HepG2 (cell line): ENCODE measurements at regions not wholly inside any gene's neighbourhood (a gene's known extent, or its start where the extent isn't known, plus 50 kb on each side); places are given as distances from the start of the nearest gene placed in this dataset.

Experiments used
- ATAC-seq: fragments of 200-7000 bp; cut with Tn5 transposase; 3 replicates; pipeline ENCODE4 v1.9.1; 2020; ENCODE audit warnings: mild to moderate bottlenecking, moderate library complexity
- BruUV-seq: library from RNA; stranded (reverse); fragments of 400-500 nt; replicated peaks from 2 replicates; lab custom pipeline; 2021; lab: Mats Ljungman, UMichigan
- CTCF ChIA-PET: fragments of 300-600 bp; formaldehyde crosslinking; extraction: SDS; loops from one replicate; lab custom pipeline; 2021; ENCODE audit warnings: low total read pairs, inconsistent platforms, low intra/inter-chr PET ratio; lab: Yijun Ruan, JAX
- POLR2A ChIA-PET: fragments of 350-600 bp; sonication (Branson Sonifier 250); formaldehyde crosslinking; loops from one replicate; lab custom pipeline; 2020; ENCODE audit warnings: antibody characterized with exemption, inconsistent platforms; lab: Yijun Ruan, JAX
- DNase-seq: peaks from one replicate; pipeline ENCODE4 v3.0.0-alpha.2; 2015; ENCODE audit warnings: low spot score
- FAIRE-seq: peaks from 3 replicates; lab custom pipeline; 2011; peaks lifted over from hg19 to GRCh38; lab: Jason Lieb, UNC
- H2AFZ ChIP-seq: one replicate; pipeline ENCODE4 v1.6.1; 2011; ENCODE audit warnings: low read length, inconsistent platforms
- H3K27ac ChIP-seq: fragments of 300-600 bp; 3 replicates; pipeline ENCODE4 v1.8.0; 2011; ENCODE audit warnings: mixed run types, mild to moderate bottlenecking, mixed read lengths, low read length, inconsistent platforms; ENCODE audit not compliant: insufficient read depth; ENCODE audit errors: extremely low read length
- H3K27me3 ChIP-seq, 2 experiments: fragments of 200-600 bp in 1 of 2; 2 replicates in 1 of 2; 3 replicates in 1 of 2; pipeline versions ENCODE4 v1.6.0 to v1.8.0; 2011; ENCODE audit warnings: low read length in 2 of 2, mild to moderate bottlenecking in 2 of 2, moderate library complexity in 2 of 2, inconsistent platforms in 1 of 2; ENCODE audit not compliant: insufficient read depth in 2 of 2, control insufficient read depth in 1 of 2
- H3K36me3 ChIP-seq, 2 experiments: fragments of 200-600 bp in 1 of 2; replicated peaks in 1 of 2; 2 replicates in 1 of 2; 3 replicates in 1 of 2; pipeline versions ENCODE4 v1.5.1 to v1.8.0; 2011; ENCODE audit warnings: low read length in 2 of 2, inconsistent platforms in 1 of 2; ENCODE audit not compliant: insufficient read depth in 2 of 2, control insufficient read depth in 1 of 2
- H3K4me1 ChIP-seq: 2 replicates; pipeline ENCODE4 v1.5.1; 2012; ENCODE audit warnings: low read length, inconsistent platforms; ENCODE audit not compliant: insufficient read depth
- H3K4me2 ChIP-seq: 2 replicates; pipeline ENCODE4 v1.6.0; 2011; ENCODE audit warnings: low read depth, low read length, inconsistent platforms
- H3K4me3 ChIP-seq, 3 experiments: fragments of 200-600 bp in 1 of 3; sonication (generic), shearing (Covaris generic) in 1 of 3; replicated peaks in 1 of 3; 2 replicates each; pipeline ENCODE4 v1.5.1; 2011 to 2016; ENCODE audit warnings: low read length in 3 of 3, inconsistent platforms in 2 of 3, low read depth in 2 of 3, mild to moderate bottlenecking in 2 of 3, control low read depth in 1 of 3, mixed read lengths in 1 of 3; ENCODE audit not compliant: insufficient read depth in 1 of 3
- H3K79me2 ChIP-seq: one replicate; pipeline ENCODE4 v1.6.1; 2011; ENCODE audit warnings: low read length, inconsistent platforms; ENCODE audit not compliant: insufficient read depth
- H3K9ac ChIP-seq: 2 replicates; pipeline ENCODE4 v1.6.0; 2011; ENCODE audit warnings: mild to moderate bottlenecking, low read depth, low read length, inconsistent platforms; ENCODE audit not compliant: insufficient read depth
- H3K9me3 ChIP-seq: 2 replicates; pipeline ENCODE4 v1.5.1; 2012; ENCODE audit warnings: mild to moderate bottlenecking, low read length
- H4K20me1 ChIP-seq: 2 replicates; pipeline ENCODE4 v1.6.0; 2011; ENCODE audit warnings: inconsistent platforms, mild to moderate bottlenecking, low read length, moderate library complexity; ENCODE audit not compliant: insufficient read depth
- HNRNPK ChIP-seq: fragments of 200-400 bp; formaldehyde crosslinking; IDR thresholded peaks from 2 replicates; pipeline ENCODE4 v1.6.1; 2018; ENCODE audit warnings: low read length, low read depth, moderate library complexity, mild to moderate bottlenecking; ENCODE audit not compliant: poor library complexity, severe bottlenecking
- IKZF5 ChIP-seq: IDR thresholded peaks from 2 replicates; pipeline ENCODE4 v1.6.1; 2018; ENCODE audit warnings: missing genetic modification reagents, mild to moderate bottlenecking, missing compliant biosample characterization
- SIX1 ChIP-seq: sonication (generic); formaldehyde crosslinking; IDR thresholded peaks from 2 replicates; pipeline ENCODE4 v1.4.0; 2020; ENCODE audit warnings: missing genetic modification reagents, borderline replicate concordance
- ZNF567 ChIP-seq: sonication (generic); formaldehyde crosslinking; IDR thresholded peaks from 2 replicates; pipeline ENCODE4 v1.8.1; 2023; ENCODE audit warnings: mild to moderate bottlenecking, missing genetic modification reagents, borderline replicate concordance
- ZNF678 ChIP-seq: sonication (generic); formaldehyde crosslinking; IDR thresholded peaks from 2 replicates; pipeline ENCODE4 v1.4.0; 2020; ENCODE audit warnings: mild to moderate bottlenecking, missing genetic modification reagents
- ZNF704 ChIP-seq: sonication (generic); formaldehyde crosslinking; IDR thresholded peaks from 2 replicates; pipeline ENCODE4 v1.8.1; 2023; ENCODE audit warnings: mild to moderate bottlenecking, inconsistent platforms, moderate library complexity, missing genetic modification reagents, borderline replicate concordance
- WGBS: methylation state at CpG from one replicate; pipeline ENCODE4 v1.1.6; 2017; ENCODE audit warnings: low lambda C conversion rate; 5-methylcytosine and 5-hydroxymethylcytosine counted together
- in situ Hi-C: cut with HindIII; loops from 2 replicates; pipeline ENCODE4 v1.10.0; 2017; ENCODE audit warnings: low pct_unique_long_range_greater_than_20kb; ENCODE audit not compliant: extremely low pct_ligation_motif_present
- intact Hi-C: fragments of 100-400 bp; cut with micrococcal nuclease; formaldehyde crosslinking; loops from one replicate; pipeline ENCODE4 v1.10.0; 2022; ENCODE audit not compliant: unreplicated experiment
- TF ChIP-seq, protein P1 (sequence below): sonication (generic); formaldehyde crosslinking; IDR thresholded peaks from 2 replicates; pipeline ENCODE4 v1.5.0; 2020; ENCODE audit warnings: mild to moderate bottlenecking, missing genetic modification reagents

DNA sequence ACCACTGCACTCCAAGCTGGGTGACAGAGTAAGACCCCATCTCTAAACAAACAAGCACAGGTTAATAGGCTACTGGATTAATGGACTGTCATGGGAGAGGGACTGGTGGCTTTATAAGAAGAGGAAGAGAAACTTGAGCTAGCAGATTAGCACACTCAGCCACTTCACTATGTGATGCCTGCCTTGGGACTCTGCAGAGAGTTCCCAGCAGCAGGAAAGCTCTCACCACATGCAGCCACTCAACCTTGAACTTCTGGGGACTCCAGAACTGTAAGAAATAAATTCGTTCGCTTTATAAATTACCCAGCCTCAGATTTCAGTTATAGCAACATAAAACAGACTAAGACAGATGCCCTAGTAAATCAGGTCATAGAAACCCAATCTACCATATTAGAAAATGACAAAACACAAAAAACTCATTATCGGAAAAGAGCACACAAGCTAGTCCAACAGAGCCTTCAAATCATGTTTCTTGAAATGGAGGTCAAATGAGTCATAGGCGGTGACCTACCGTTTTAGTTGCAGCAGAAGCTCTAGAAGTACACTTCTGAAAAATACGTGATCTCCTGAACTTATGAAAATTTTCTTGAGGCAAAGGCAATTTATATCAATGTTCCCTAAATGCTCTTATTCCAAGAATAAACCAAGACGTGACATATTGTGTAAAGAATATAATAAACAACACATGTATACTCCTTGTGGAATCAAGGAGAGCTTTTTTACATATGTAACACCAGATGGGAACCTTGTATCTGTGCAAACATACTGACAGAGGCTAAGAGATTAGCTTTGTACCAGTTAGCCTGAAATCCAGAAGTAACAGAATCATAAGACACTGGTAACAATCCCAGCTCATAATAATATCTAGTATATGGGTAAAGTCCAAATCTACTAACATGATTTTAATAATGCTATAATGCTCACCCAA, 340.9 kb upstream of the SGCG start:
- 25% methylated on average over 7 of the region's 7 CpGs for WGBS
- in situ Hi-C loops = no loop called here
- Histone ChIP-seq H3K4me1 (no peaks in the 10 kb centered on the region), H3K27ac (no peak overlapping the region), H2AFZ (no peak overlapping the region), H3K36me3 (no peaks in the 10 kb centered on the region), H3K9me3 (no peaks in the 10 kb centered on the region), H3K79me2 (no peaks in the 10 kb centered on the region), H3K9ac (no peak overlapping the region), H3K27me3 (no peaks in the 10 kb centered on the region; a peak in 1 of 5 replicates), H3K4me3 (no peak overlapping the region), H3K4me2 (no peak overlapping the region), H4K20me1 (no peaks in the 10 kb centered on the region)
- BruUV-seq = no TSS peak
- ATAC-seq = no peak
- no peak for FAIRE-seq
- POLR2A ChIA-PET = interaction anchor here (1.5 kb wide), 1 partner anchor 9 kb away, joined by 6 read pairs; no protein-coding TSS in a partner anchor
- no peak for DNase-seq
- no peak for TF ChIP-seq ZNF678 (CRISPR knock-in tag)
- TF ChIP-seq, protein P1, sequence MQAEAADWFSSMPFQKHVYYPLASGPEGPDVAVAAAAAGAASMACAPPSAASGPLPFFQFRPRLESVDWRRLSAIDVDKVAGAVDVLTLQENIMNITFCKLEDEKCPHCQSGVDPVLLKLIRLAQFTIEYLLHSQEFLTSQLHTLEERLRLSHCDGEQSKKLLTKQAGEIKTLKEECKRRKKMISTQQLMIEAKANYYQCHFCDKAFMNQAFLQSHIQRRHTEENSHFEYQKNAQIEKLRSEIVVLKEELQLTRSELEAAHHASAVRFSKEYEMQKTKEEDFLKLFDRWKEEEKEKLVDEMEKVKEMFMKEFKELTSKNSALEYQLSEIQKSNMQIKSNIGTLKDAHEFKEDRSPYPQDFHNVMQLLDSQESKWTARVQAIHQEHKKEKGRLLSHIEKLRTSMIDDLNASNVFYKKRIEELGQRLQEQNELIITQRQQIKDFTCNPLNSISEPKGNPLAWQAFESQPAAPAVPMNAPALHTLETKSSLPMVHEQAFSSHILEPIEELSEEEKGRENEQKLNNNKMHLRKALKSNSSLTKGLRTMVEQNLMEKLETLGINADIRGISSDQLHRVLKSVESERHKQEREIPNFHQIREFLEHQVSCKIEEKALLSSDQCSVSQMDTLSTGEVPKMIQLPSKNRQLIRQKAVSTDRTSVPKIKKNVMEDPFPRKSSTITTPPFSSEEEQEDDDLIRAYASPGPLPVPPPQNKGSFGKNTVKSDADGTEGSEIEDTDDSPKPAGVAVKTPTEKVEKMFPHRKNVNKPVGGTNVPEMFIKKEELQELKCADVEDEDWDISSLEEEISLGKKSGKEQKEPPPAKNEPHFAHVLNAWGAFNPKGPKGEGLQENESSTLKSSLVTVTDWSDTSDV (CRISPR knock-in tag) = no peak
- TF ChIP-seq HNRNPK = no peak
- no peak for TF ChIP-seq ZNF704 (CRISPR knock-in tag)
- TF ChIP-seq IKZF5 = no peak
- no peak for TF ChIP-seq SIX1 (CRISPR knock-in tag)
- no peak for TF ChIP-seq ZNF567
- intact Hi-C loops = no loop called here
- CTCF ChIA-PET = no interaction called here
